Body of pancreas (tissue), 4 donors: ENCODE measurements at regions not wholly inside any gene's neighbourhood (a gene's known extent, or its start where the extent isn't known, plus 50 kb on each side); places are given as distances from the start of the nearest gene placed in this dataset.
A peak's percentile ranks its signal among the peaks of the same experiment; 100 is the strongest.

Experiments
- ATAC-seq: fragments of 150-250 bp; one replicate; pipeline ENCODE4 v1.9.1; 2016
- DNase-seq, 4 donors: peaks; one replicate each; pipeline ENCODE4 v3.0.0-alpha.2; 2019
- H3K27ac ChIP-seq, 4 donors: fragments of 200-600 bp; sonication (generic); 1 replicate in 3 of 4; 2 replicates in 1 of 4; pipeline versions ENCODE4 v1.5.1 to v1.6.1; 2016 to 2019; ENCODE audit warnings: mild to moderate bottlenecking in 1 of 4, mixed read lengths in 1 of 4, moderate library complexity in 1 of 4
- H3K27me3 ChIP-seq, 2 donors: fragments of 200-600 bp; sonication (generic); one replicate each; pipeline ENCODE4 v1.6.0; 2016; ENCODE audit warnings: mild to moderate bottlenecking in 1 of 2
- H3K36me3 ChIP-seq, 2 donors: fragments of 200-600 bp; sonication (generic); replicated peaks in 1 of 2; 2 replicates each; pipeline ENCODE4 v1.5.1; 2016; ENCODE audit warnings: low read depth in 2 of 2; ENCODE audit not compliant: insufficient read depth in 1 of 2
- H3K4me1 ChIP-seq: fragments of 200-600 bp; sonication (generic); one replicate; pipeline ENCODE4 v1.6.0; 2016
- H3K4me3 ChIP-seq, 2 donors: fragments of 200-600 bp; sonication (generic); 1 replicate in 1 of 2; 2 replicates in 1 of 2; pipeline ENCODE4 v1.5.1; 2016 to 2019
- H3K9me3 ChIP-seq, 3 donors: fragments of 200-600 bp; sonication (generic); 1 replicate in 2 of 3; 2 replicates in 1 of 3; pipeline ENCODE4 v1.5.1; 2016
- CTCF ChIP-seq, 7 experiments: fragments of 450-650 bp in 4 of 7; fragments of 200-600 bp in 3 of 7; sonication (generic) in 3 of 7; IDR thresholded peaks; one replicate each; pipeline ENCODE4 v1.5.1; 2016 to 2019; ENCODE audit warnings: antibody characterized with exemption in 7 of 7
- POLR2A ChIP-seq, 3 donors: fragments of 450-650 bp; IDR thresholded peaks; one replicate each; pipeline ENCODE4 v1.6.1; 2016; ENCODE audit warnings: antibody characterized with exemption in 3 of 3, mild to moderate bottlenecking in 2 of 3
- WGBS, 2 donors: methylation state at CpG; one replicate each; pipeline ENCODE4 v1.1.5; 2017; 5-methylcytosine and 5-hydroxymethylcytosine counted together
- intact Hi-C: fragments of 100-400 bp; cut with DNase I; formaldehyde crosslinking; loops from one replicate; pipeline ENCODE4 v1.15.1; 2023

GRCh38 chr1:18546026-18546425, 65.3 kb downstream of the KLHDC7A start:
- no peaks in the 10 kb centered on the region for H3K9me3 ChIP-seq
- TF ChIP-seq POLR2A (IDR thresholded peaks at IDR 0.05) (no peak), CTCF (IDR thresholded peaks at IDR 0.05) (no peak)
- ATAC-seq (no peak), DNase-seq (no peak)
- H3K27ac ChIP-seq = no peak overlapping the region
- H3K4me3 ChIP-seq = no peak overlapping the region
- H3K27me3 ChIP-seq = no peaks in the 10 kb centered on the region
- no peaks in the 10 kb centered on the region for H3K4me1 ChIP-seq
- WGBS, 2 donors = 60 to 62% methylated on average over 8 of the region's 8 CpGs
- H3K36me3 ChIP-seq = no peaks in the 10 kb centered on the region
- intact Hi-C loops = no loop called here

- H3K36me3 ChIP-seq = no peaks in the 10 kb centered on the region
- no peak for DNase-seq
- 77 to 79% methylated on average over 4 of the region's 4 CpGs for WGBS, 2 donors
- no peak overlapping the region for H3K27ac ChIP-seq
- H3K4me3 ChIP-seq = no peak overlapping the region
- TF ChIP-seq CTCF (IDR thresholded peaks at IDR 0.05) (no peak), POLR2A (IDR thresholded peaks at IDR 0.05) (no peak)
- H3K4me1 ChIP-seq = no peaks in the 10 kb centered on the region
- H3K9me3 ChIP-seq = no peaks in the 10 kb centered on the region
- intact Hi-C loops = no loop called here
- no peak for ATAC-seq
- H3K27me3 ChIP-seq = no peaks in the 10 kb centered on the region
Measured at GRCh38 chr1:18547460-18547859, 66.7 kb downstream of the KLHDC7A start.

GRCh38 chr1:18548643-18549042, 67.9 kb downstream of the KLHDC7A start:
- H3K36me3 ChIP-seq = no peaks in the 10 kb centered on the region
- no peak overlapping the region for H3K4me3 ChIP-seq
- no peak overlapping the region for H3K27ac ChIP-seq
- ATAC-seq (no peak), DNase-seq (no peak)
- no peaks in the 10 kb centered on the region for H3K27me3 ChIP-seq
- no peaks in the 10 kb centered on the region for H3K9me3 ChIP-seq
- H3K4me1 ChIP-seq = no peaks in the 10 kb centered on the region
- TF ChIP-seq CTCF (IDR thresholded peaks at IDR 0.05) (no peak), POLR2A (IDR thresholded peaks at IDR 0.05) (no peak)
- intact Hi-C loops = no loop called here
- WGBS, 2 donors = 75 to 83% methylated on average over 4 to 6 of the region's 6 CpGs

GRCh38 chr1:18549106-18549505, 68.4 kb downstream of the KLHDC7A start:
- no peaks in the 10 kb centered on the region for H3K27me3 ChIP-seq
- H3K4me1 ChIP-seq = no peaks in the 10 kb centered on the region
- H3K9me3 ChIP-seq = no peaks in the 10 kb centered on the region
- H3K36me3 ChIP-seq = no peaks in the 10 kb centered on the region
- TF ChIP-seq CTCF (IDR thresholded peaks at IDR 0.05) (no peak), POLR2A (IDR thresholded peaks at IDR 0.05) (no peak)
- H3K4me3 ChIP-seq = no peak overlapping the region
- intact Hi-C loops = no loop called here
- peak in 1 of 4 donors; percentile 33 for DNase-seq
- WGBS, 2 donors = 35 to 37% methylated on average over 10 of the region's 10 CpGs
- no peak overlapping the region for H3K27ac ChIP-seq
- ATAC-seq = no peak

- Histone ChIP-seq H3K27ac (no peak overlapping the region), H3K27me3 (no peaks in the 10 kb centered on the region), H3K4me3 (no peak overlapping the region), H3K4me1 (no peaks in the 10 kb centered on the region), H3K9me3 (no peaks in the 10 kb centered on the region), H3K36me3 (no peaks in the 10 kb centered on the region)
- intact Hi-C loops = no loop called here
- TF ChIP-seq CTCF (IDR thresholded peaks at IDR 0.05) = no peak
- no peak for TF ChIP-seq POLR2A (IDR thresholded peaks at IDR 0.05)
- no peak for ATAC-seq
- WGBS, 2 donors = 62 to 80% methylated on average over 2 to 4 of the region's 4 CpGs
- DNase-seq = no peak
Measured at GRCh38 chr1:18549906-18550305, 69.2 kb downstream of the KLHDC7A start.
